ENCODE measurements at regions not wholly inside any gene's neighbourhood (a gene's known extent, or its start where the extent isn't known, plus 50 kb on each side); places are given as distances from the start of the nearest gene placed in this dataset.
A peak's percentile ranks its signal among the peaks of the same experiment; 100 is the strongest.

GRCh38 chr6:15032015-15032414 lies 213.9 kb upstream of the JARID2 start:
- TF ChIP-seq CTCF (IDR thresholded peaks at IDR 0.05) (no peak), EP300 (IDR thresholded peaks at IDR 0.05) (no peak), POLR2A (IDR thresholded peaks at IDR 0.05) (no peak), POLR2AphosphoS5 (IDR thresholded peaks at IDR 0.05) (no peak)
- no peak for ATAC-seq (ENCODE audit: low FRiP score in 2 of 2)
- Histone ChIP-seq H3K4me3 (no peak overlapping the region), H3K9me3 (no peaks in the 10 kb centered on the region), H3K27me3 (no peaks in the 10 kb centered on the region), H3K36me3 (no peaks in the 10 kb centered on the region), H3K4me1 (peaks cover 0 to 6% (median 0%) of the 10 kb centered on the region in 4 donors), H3K27ac (no peak overlapping the region)
- DNase-seq: no peak
- 76 to 84% methylated on average over 2 of the region's 2 CpGs for WGBS, 2 donors

DNA sequence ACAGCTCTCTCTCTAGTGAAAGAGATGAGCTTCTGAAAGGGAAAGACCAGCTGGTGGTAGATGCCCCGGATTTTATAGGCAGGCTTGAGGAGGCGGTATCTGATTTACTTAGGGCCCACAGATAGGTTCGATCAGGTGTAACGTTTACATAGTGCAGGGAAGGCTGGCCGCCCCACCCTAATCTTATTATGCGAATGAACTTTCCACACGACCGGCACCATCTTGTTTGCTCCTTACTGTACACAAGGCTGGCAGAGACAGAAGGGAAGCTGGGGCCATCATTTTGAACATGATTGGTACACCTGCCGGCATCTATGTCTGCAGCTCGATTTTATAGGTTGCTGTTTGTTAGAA lies 212.0 kb upstream of the JARID2 start:
- H3K4me1 ChIP-seq: peaks cover 0 to 6% (median 0%) of the 10 kb centered on the region in 4 donors
- ATAC-seq (ENCODE audit: low FRiP score in 2 of 2) (no peak), DNase-seq (no peak)
- H3K9me3 ChIP-seq: no peaks in the 10 kb centered on the region
- TF ChIP-seq CTCF (IDR thresholded peaks at IDR 0.05): no peak
- TF ChIP-seq POLR2AphosphoS5 (IDR thresholded peaks at IDR 0.05): no peak
- no peak for TF ChIP-seq EP300 (IDR thresholded peaks at IDR 0.05)
- TF ChIP-seq POLR2A (IDR thresholded peaks at IDR 0.05): no peak
- no peaks in the 10 kb centered on the region for H3K27me3 ChIP-seq
- no peaks in the 10 kb centered on the region for H3K36me3 ChIP-seq
- H3K27ac ChIP-seq: no peak overlapping the region
- 85% methylated on average over 8 to 10 of the region's 10 CpGs for WGBS, 2 donors
- H3K4me3 ChIP-seq: no peak overlapping the region

DNA sequence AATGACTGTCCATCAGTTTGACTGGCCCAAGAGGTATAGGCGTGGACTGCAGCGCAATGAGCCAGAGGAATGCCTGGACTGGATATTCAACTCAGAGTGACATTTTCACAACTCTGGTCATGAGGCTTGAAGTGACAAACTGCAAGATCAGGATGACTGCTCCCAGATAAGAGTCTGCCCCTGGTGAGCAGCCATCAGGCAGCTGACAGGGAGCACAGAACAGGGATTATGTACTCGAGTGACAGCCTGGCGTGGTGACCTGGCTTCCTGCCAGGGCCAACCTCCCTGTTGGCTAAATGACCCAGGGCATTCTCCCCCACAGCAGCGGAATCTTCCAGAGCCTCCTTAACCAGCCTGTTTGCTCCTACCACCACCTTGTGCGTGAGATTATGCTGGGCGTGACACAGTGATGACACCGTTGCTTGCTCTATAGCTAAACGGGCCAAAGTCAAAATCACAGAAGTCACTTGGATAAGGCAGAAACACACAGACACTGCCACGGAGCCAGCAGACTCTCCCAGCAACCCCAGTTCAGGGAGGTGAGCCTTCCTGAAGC lies 209.1 kb upstream of the JARID2 start:
- H3K9me3 ChIP-seq: no peaks in the 10 kb centered on the region
- no peak overlapping the region for H3K27ac ChIP-seq
- no peaks in the 10 kb centered on the region for H3K36me3 ChIP-seq
- DNase-seq: peak in 1 of 2 donors; percentile 42
- H3K4me3 ChIP-seq: no peak overlapping the region
- 60 to 86% methylated on average over 9 to 10 of the region's 10 CpGs for WGBS, 2 donors
- no peak for TF ChIP-seq POLR2A (IDR thresholded peaks at IDR 0.05)
- TF ChIP-seq POLR2AphosphoS5 (IDR thresholded peaks at IDR 0.05): no peak
- no peak for TF ChIP-seq EP300 (IDR thresholded peaks at IDR 0.05)
- no peak for TF ChIP-seq CTCF (IDR thresholded peaks at IDR 0.05)
- peaks cover 0 to 6% (median 0%) of the 10 kb centered on the region in 4 donors for H3K4me1 ChIP-seq
- ATAC-seq (ENCODE audit: low FRiP score in 2 of 2): no peak
- H3K27me3 ChIP-seq: no peaks in the 10 kb centered on the region

- Histone ChIP-seq H3K27me3 (no peaks in the 10 kb centered on the region), H3K4me3 (no peak overlapping the region), H3K27ac (no peak overlapping the region), H3K9me3 (no peaks in the 10 kb centered on the region), H3K4me1 (peaks cover 0 to 6% (median 0%) of the 10 kb centered on the region in 4 donors), H3K36me3 (no peaks in the 10 kb centered on the region)
- ATAC-seq (ENCODE audit: low FRiP score in 2 of 2): no peak
- TF ChIP-seq EP300 (IDR thresholded peaks at IDR 0.05) (no peak), POLR2AphosphoS5 (IDR thresholded peaks at IDR 0.05) (no peak), POLR2A (IDR thresholded peaks at IDR 0.05) (no peak), CTCF (IDR thresholded peaks at IDR 0.05) (no peak)
- no peak for DNase-seq
- 91 to 95% methylated on average over 5 of the region's 5 CpGs for WGBS, 2 donors
Measured at GRCh38 chr6:15037253-15037652, 208.6 kb upstream of the JARID2 start.

Data from upper lobe of left lung (tissue), 6 donors.